Tibial nerve (tissue), 3 donors: ENCODE measurements at regions not wholly inside any gene's neighbourhood (a gene's known extent, or its start where the extent isn't known, plus 50 kb on each side); places are given as distances from the start of the nearest gene placed in this dataset.

Source experiments
- CTCF ChIP-seq, 5 experiments: fragments of 200-600 bp in 3 of 5; fragments of 450-650 bp in 2 of 5; sonication (generic) in 3 of 5; IDR thresholded peaks; one replicate each; pipeline ENCODE4 v1.5.1; 2016 to 2019; ENCODE audit warnings: antibody characterized with exemption in 5 of 5, mild to moderate bottlenecking in 3 of 5, moderate library complexity in 2 of 5
- POLR2A ChIP-seq, 2 donors: fragments of 450-650 bp; IDR thresholded peaks; one replicate each; pipeline ENCODE4 v1.6.1; 2017; ENCODE audit warnings: antibody characterized with exemption in 2 of 2, mild to moderate bottlenecking in 2 of 2, moderate library complexity in 2 of 2

- TF ChIP-seq CTCF (IDR thresholded peaks at IDR 0.05) (no peak), POLR2A (IDR thresholded peaks at IDR 0.05) (no peak)
These were observed 372.0 kb downstream of the CDH10 start for GRCh38 chr5:24272741-24273140.
